IMR-90 (cell line): ENCODE measurements at regions not wholly inside any gene's neighbourhood (a gene's known extent, or its start where the extent isn't known, plus 50 kb on each side); places are given as distances from the start of the nearest gene placed in this dataset.

ENCODE experiments used
- ATAC-seq: fragments of 200-7000 bp; cut with Tn5 transposase; 2 replicates; pipeline ENCODE4 v1.9.1; 2020; ENCODE audit warnings: low read depth, mild to moderate bottlenecking, moderate library complexity
- BruUV-seq: library from RNA; stranded (reverse); fragments of 400-500 nt; replicated peaks from 2 replicates; lab custom pipeline; 2021; lab: Mats Ljungman, UMichigan
- CTCF ChIA-PET: fragments of 300-600 bp; formaldehyde crosslinking; extraction: SDS; loops from one replicate; lab custom pipeline; 2021; ENCODE audit warnings: antibody characterized with exemption; lab: Yijun Ruan, JAX
- POLR2A ChIA-PET: fragments of 300-600 bp; sonication (Branson Sonifier 250); formaldehyde crosslinking; loops from one replicate; lab custom pipeline; 2022; ENCODE audit warnings: antibody characterized with exemption; ENCODE audit not compliant: unreplicated experiment; lab: Charles Lee
- DNase-seq: peaks from one replicate; pipeline ENCODE4 v3.0.0; 2013
- H2AFZ ChIP-seq: replicated peaks from 2 replicates; pipeline ENCODE3; 2013; ENCODE audit warnings: low read length, mild to moderate bottlenecking; ENCODE audit not compliant: poor library complexity
- H2AK5ac ChIP-seq: 2 replicates; pipeline ENCODE4 v1.6.1; 2013; ENCODE audit warnings: low read depth, low read length, inconsistent platforms
- H2AK9ac ChIP-seq: replicated peaks from 2 replicates; pipeline ENCODE3; 2013; ENCODE audit warnings: mild to moderate bottlenecking, low read depth, low read length, moderate library complexity; ENCODE audit not compliant: poor library complexity
- H2BK120ac ChIP-seq: 2 replicates; pipeline ENCODE4 v1.6.1; 2013; ENCODE audit warnings: low read depth, low read length, inconsistent platforms
- H2BK15ac ChIP-seq: 3 replicates; pipeline ENCODE4 v1.6.1; 2013; ENCODE audit warnings: low read depth, low read length, inconsistent platforms
- H2BK20ac ChIP-seq: 2 replicates; pipeline ENCODE4 v1.6.1; 2013; ENCODE audit warnings: low read depth, mild to moderate bottlenecking, inconsistent platforms, low read length, moderate library complexity
- H2BK5ac ChIP-seq: 2 replicates; pipeline ENCODE4 v1.6.1; 2013; ENCODE audit warnings: mild to moderate bottlenecking, low read depth, low read length, inconsistent platforms; ENCODE audit not compliant: poor library complexity, severe bottlenecking
- H3K14ac ChIP-seq: replicated peaks from 2 replicates; pipeline ENCODE4 v1.6.1; 2013; ENCODE audit warnings: low read depth, low read length, inconsistent platforms
- H3K18ac ChIP-seq: 2 replicates; pipeline ENCODE4 v1.6.1; 2013; ENCODE audit warnings: low read depth, low read length, control low read depth
- H3K23ac ChIP-seq: 2 replicates; pipeline ENCODE4 v1.6.1; 2013; ENCODE audit warnings: low read depth, low read length, inconsistent platforms
- H3K27ac ChIP-seq: 2 replicates; pipeline ENCODE4 v1.5.1; 2013; ENCODE audit warnings: mild to moderate bottlenecking, control low read depth, low read length; ENCODE audit not compliant: insufficient read depth
- H3K27me3 ChIP-seq: 2 replicates; pipeline ENCODE4 v1.6.1; 2013; ENCODE audit warnings: low read length; ENCODE audit not compliant: control insufficient read depth, insufficient read depth
- H3K36me3 ChIP-seq: 2 replicates; pipeline ENCODE4 v1.6.1; 2013; ENCODE audit warnings: low read length, mixed read lengths; ENCODE audit not compliant: control insufficient read depth, insufficient read depth
- H3K4ac ChIP-seq: 2 replicates; pipeline ENCODE4 v1.6.1; 2013; ENCODE audit warnings: low read depth, low read length, inconsistent platforms
- H3K4me1 ChIP-seq: 2 replicates; pipeline ENCODE4 v1.6.1; 2013; ENCODE audit warnings: low read length, mixed read lengths; ENCODE audit not compliant: control insufficient read depth, insufficient read depth
- H3K4me2 ChIP-seq: 2 replicates; pipeline ENCODE4 v1.6.1; 2013; ENCODE audit warnings: low read depth, mild to moderate bottlenecking, control low read depth, low read length, moderate library complexity
- H3K4me3 ChIP-seq: 2 replicates; pipeline ENCODE4 v1.5.1; 2013; ENCODE audit warnings: low read depth, mild to moderate bottlenecking, control low read depth, low read length, moderate library complexity; ENCODE audit not compliant: insufficient read depth
- H3K56ac ChIP-seq: 2 replicates; pipeline ENCODE4 v1.6.1; 2013; ENCODE audit warnings: low read length, inconsistent platforms; ENCODE audit not compliant: insufficient read depth; ENCODE audit errors: extremely low read depth
- H3K79me1 ChIP-seq, 2 experiments: 2 replicates each; pipeline ENCODE4 v1.6.1; 2013; ENCODE audit warnings: low read length in 2 of 2, inconsistent platforms in 1 of 2, low read depth in 1 of 2
- H3K9ac ChIP-seq: 2 replicates; pipeline ENCODE4 v1.6.1; 2013; ENCODE audit warnings: low read depth, low read length, control low read depth
- H3K9me1 ChIP-seq: 2 replicates; pipeline ENCODE4 v1.6.1; 2013; ENCODE audit warnings: low read length, inconsistent platforms; ENCODE audit not compliant: insufficient read depth
- H3K9me3 ChIP-seq: 2 replicates; pipeline ENCODE4 v1.6.1; 2013; ENCODE audit warnings: low read length; ENCODE audit not compliant: control insufficient read depth, insufficient read depth
- H4K20me1 ChIP-seq: 2 replicates; pipeline ENCODE4 v1.6.1; 2013; ENCODE audit warnings: low read length, inconsistent platforms; ENCODE audit not compliant: insufficient read depth
- H4K5ac ChIP-seq: 2 replicates; pipeline ENCODE4 v1.6.1; 2013; ENCODE audit warnings: mild to moderate bottlenecking, low read depth, low read length, control low read depth
- H4K8ac ChIP-seq, 2 experiments: 2 replicates each; pipeline ENCODE4 v1.6.1; 2013; ENCODE audit warnings: low read depth in 2 of 2, low read length in 2 of 2, control low read depth in 1 of 2, inconsistent platforms in 1 of 2
- H4K91ac ChIP-seq: 2 replicates; pipeline ENCODE4 v1.6.1; 2013; ENCODE audit warnings: low read depth, low read length, inconsistent platforms; ENCODE audit not compliant: insufficient read depth
- BHLHE40 ChIP-seq: fragments of 150-350 bp; IDR thresholded peaks from 2 replicates; pipeline ENCODE4 v1.6.1; 2016; ENCODE audit warnings: mild to moderate bottlenecking, low read depth, low read length
- CEBPB ChIP-seq: IDR thresholded peaks from 2 replicates; pipeline ENCODE4 v1.6.1; 2012; ENCODE audit warnings: low read depth, low read length, improper control_type of control experiment
- CHD1 ChIP-seq: IDR thresholded peaks from 2 replicates; pipeline ENCODE4 v1.6.1; 2012; ENCODE audit warnings: low read depth, low read length, improper control_type of control experiment
- FOS ChIP-seq: fragments of 150-350 bp; IDR thresholded peaks from 2 replicates; pipeline ENCODE4 v1.6.1; 2016; ENCODE audit warnings: low read depth, low read length
- MAFK ChIP-seq: IDR thresholded peaks from 2 replicates; pipeline ENCODE4 v1.6.1; 2012; ENCODE audit warnings: low read depth, low read length, improper control_type of control experiment
- MAZ ChIP-seq: IDR thresholded peaks from 2 replicates; pipeline ENCODE4 v1.6.1; 2012; ENCODE audit warnings: low read depth, mild to moderate bottlenecking, low read length, improper control_type of control experiment, moderate library complexity, borderline replicate concordance
- MXI1 ChIP-seq: IDR thresholded peaks from 2 replicates; pipeline ENCODE4 v1.6.1; 2012; ENCODE audit warnings: low read depth, mild to moderate bottlenecking, low read length, moderate library complexity, borderline replicate concordance
- NFE2L2 ChIP-seq: fragments of 150-350 bp; IDR thresholded peaks from 2 replicates; pipeline ENCODE4 v1.6.1; 2016; ENCODE audit warnings: low read depth, mild to moderate bottlenecking, low read length
- POLR2A ChIP-seq: IDR thresholded peaks from 2 replicates; pipeline ENCODE4 v1.6.1; 2012; ENCODE audit warnings: mild to moderate bottlenecking, low read depth, low read length
- RAD21 ChIP-seq: IDR thresholded peaks from 2 replicates; pipeline ENCODE4 v1.6.1; 2012; ENCODE audit warnings: low read length, improper control_type of control experiment
- RCOR1 ChIP-seq: IDR thresholded peaks from 2 replicates; pipeline ENCODE4 v1.6.1; 2012; ENCODE audit warnings: mild to moderate bottlenecking, low read length, improper control_type of control experiment; ENCODE audit not compliant: insufficient replicate concordance
- RFX5 ChIP-seq: IDR thresholded peaks from 2 replicates; pipeline ENCODE4 v1.8.0; 2012; ENCODE audit warnings: low read depth, mild to moderate bottlenecking, low read length, moderate library complexity
- SMC3 ChIP-seq: fragments of 150-350 bp; IDR thresholded peaks from 2 replicates; pipeline ENCODE4 v1.6.1; 2016; ENCODE audit warnings: low read depth, mild to moderate bottlenecking, antibody characterized with exemption, low read length, moderate library complexity
- WGBS, 2 experiments: methylation state at CpG; one replicate each; pipeline versions ENCODE4 v1.1.5 to v1.1.7; 2013; ENCODE audit warnings: missing lambda C conversion rate in 2 of 2; ENCODE audit not compliant: insufficient read length in 1 of 2; ENCODE audit errors: extremely low coverage in 2 of 2; 5-methylcytosine and 5-hydroxymethylcytosine counted together
- dilution Hi-C: fragments of 300-500 bp; cut with HindIII; formaldehyde crosslinking; loops from one replicate; pipeline ENCODE4 v1.14.3; 2018; ENCODE audit warnings: low sequenced_read_pairs; ENCODE audit not compliant: unreplicated experiment
- in situ Hi-C: fragments of 300-500 bp; cut with MboI; formaldehyde crosslinking; loops from 3 replicates; pipeline ENCODE4 v1.14.3; 2019; ENCODE audit warnings: low sequenced_read_pairs, inconsistent platforms, mixed read lengths
- intact Hi-C: fragments of 100-400 bp; cut with micrococcal nuclease; formaldehyde crosslinking; loops from 2 replicates; pipeline ENCODE4 v1.10.0; 2022
- TF ChIP-seq, protein P1 (sequence below): fragments of 150-350 bp; IDR thresholded peaks from 2 replicates; pipeline ENCODE4 v1.6.1; 2017; ENCODE audit warnings: mild to moderate bottlenecking, antibody characterized with exemption, low read length, low read depth
- TF ChIP-seq, protein P2 (sequence below): conservative IDR thresholded peaks from 2 replicates; pipeline ENCODE4 v1.5.1; 2012; ENCODE audit warnings: mild to moderate bottlenecking, low read depth, low read length, improper control_type of control experiment
- TF ChIP-seq, protein P3 (sequence below): fragments of 150-350 bp; IDR thresholded peaks from 2 replicates; pipeline ENCODE4 v1.6.1; 2016; ENCODE audit warnings: low read depth, mild to moderate bottlenecking, low read length, moderate library complexity, borderline replicate concordance

DNA sequence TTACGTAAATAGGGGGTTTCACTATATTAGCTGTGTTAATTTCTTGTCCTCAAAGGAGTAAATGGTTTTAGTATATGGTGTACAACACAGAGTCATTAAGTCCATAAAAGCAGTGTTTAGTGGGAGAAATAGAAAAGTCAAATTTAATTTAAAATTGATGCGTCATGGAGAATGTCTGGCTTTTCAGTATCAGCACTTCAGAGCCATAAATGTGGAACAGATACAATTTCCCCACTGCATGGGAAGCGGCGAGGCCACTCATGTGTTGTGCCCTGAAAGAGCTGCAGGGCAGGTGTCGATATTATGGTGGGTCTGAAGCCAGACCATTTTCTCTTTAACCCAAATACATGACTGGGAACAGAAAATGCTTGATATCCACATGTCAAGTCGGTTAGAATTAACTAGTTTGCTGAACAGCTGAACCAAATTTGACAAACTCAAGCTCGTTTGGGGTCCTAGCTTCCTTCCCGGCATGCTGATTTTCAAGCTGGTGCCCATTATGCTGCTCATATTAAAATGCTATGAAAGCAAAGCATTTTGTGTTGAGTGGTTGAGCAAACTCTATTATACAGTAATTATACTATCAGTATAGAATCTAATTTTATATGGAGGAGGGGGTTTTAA is 364.6 kb upstream of the TBL1XR1 start:
- Histone ChIP-seq H4K5ac (no peak overlapping the region), H2BK5ac (no peak overlapping the region), H3K4me2 (no peak overlapping the region), H4K91ac (no peak overlapping the region), H2BK15ac (no peak overlapping the region), H3K9me3 (no peaks in the 10 kb centered on the region), H3K56ac (no peak overlapping the region), H3K79me1 (no peaks in the 10 kb centered on the region), H2AFZ (no peak overlapping the region), H3K27ac (no peak overlapping the region), H2BK120ac (no peak overlapping the region), H3K9ac (no peak overlapping the region), H3K4me1 (no peaks in the 10 kb centered on the region), H4K8ac (no peak overlapping the region), H3K36me3 (no peaks in the 10 kb centered on the region), H3K9me1 (no peaks in the 10 kb centered on the region), H2AK5ac (no peak overlapping the region), H3K23ac (no peak overlapping the region), H2BK20ac (no peak overlapping the region), H3K14ac (no peak overlapping the region), H3K27me3 (no peaks in the 10 kb centered on the region), H3K18ac (no peak overlapping the region), H3K4me3 (no peak overlapping the region), H4K20me1 (no peaks in the 10 kb centered on the region), H2AK9ac (no peak overlapping the region), H3K4ac (no peak overlapping the region)
- in situ Hi-C loops = no loop called here
- BruUV-seq = no TSS peak
- intact Hi-C loops = no loop called here
- CTCF ChIA-PET = no interaction called here
- POLR2A ChIA-PET = no interaction called here
- dilution Hi-C loops = no loop called here
- no peak for TF ChIP-seq BHLHE40
- no peak for TF ChIP-seq POLR2A
- no peak for TF ChIP-seq RAD21
- TF ChIP-seq RCOR1 = no peak
- TF ChIP-seq FOS = no peak
- no peak for TF ChIP-seq MXI1
- TF ChIP-seq CEBPB = no peak
- TF ChIP-seq, protein P1, sequence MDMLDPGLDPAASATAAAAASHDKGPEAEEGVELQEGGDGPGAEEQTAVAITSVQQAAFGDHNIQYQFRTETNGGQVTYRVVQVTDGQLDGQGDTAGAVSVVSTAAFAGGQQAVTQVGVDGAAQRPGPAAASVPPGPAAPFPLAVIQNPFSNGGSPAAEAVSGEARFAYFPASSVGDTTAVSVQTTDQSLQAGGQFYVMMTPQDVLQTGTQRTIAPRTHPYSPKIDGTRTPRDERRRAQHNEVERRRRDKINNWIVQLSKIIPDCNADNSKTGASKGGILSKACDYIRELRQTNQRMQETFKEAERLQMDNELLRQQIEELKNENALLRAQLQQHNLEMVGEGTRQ = no peak
- no peak for TF ChIP-seq NFE2L2
- TF ChIP-seq, protein P2, sequence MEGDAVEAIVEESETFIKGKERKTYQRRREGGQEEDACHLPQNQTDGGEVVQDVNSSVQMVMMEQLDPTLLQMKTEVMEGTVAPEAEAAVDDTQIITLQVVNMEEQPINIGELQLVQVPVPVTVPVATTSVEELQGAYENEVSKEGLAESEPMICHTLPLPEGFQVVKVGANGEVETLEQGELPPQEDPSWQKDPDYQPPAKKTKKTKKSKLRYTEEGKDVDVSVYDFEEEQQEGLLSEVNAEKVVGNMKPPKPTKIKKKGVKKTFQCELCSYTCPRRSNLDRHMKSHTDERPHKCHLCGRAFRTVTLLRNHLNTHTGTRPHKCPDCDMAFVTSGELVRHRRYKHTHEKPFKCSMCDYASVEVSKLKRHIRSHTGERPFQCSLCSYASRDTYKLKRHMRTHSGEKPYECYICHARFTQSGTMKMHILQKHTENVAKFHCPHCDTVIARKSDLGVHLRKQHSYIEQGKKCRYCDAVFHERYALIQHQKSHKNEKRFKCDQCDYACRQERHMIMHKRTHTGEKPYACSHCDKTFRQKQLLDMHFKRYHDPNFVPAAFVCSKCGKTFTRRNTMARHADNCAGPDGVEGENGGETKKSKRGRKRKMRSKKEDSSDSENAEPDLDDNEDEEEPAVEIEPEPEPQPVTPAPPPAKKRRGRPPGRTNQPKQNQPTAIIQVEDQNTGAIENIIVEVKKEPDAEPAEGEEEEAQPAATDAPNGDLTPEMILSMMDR = no peak
- no peak for TF ChIP-seq SMC3
- no peak for TF ChIP-seq MAFK
- TF ChIP-seq, protein P3, sequence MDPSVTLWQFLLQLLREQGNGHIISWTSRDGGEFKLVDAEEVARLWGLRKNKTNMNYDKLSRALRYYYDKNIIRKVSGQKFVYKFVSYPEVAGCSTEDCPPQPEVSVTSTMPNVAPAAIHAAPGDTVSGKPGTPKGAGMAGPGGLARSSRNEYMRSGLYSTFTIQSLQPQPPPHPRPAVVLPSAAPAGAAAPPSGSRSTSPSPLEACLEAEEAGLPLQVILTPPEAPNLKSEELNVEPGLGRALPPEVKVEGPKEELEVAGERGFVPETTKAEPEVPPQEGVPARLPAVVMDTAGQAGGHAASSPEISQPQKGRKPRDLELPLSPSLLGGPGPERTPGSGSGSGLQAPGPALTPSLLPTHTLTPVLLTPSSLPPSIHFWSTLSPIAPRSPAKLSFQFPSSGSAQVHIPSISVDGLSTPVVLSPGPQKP = no peak
- no peak for TF ChIP-seq CHD1
- TF ChIP-seq MAZ = no peak
- no peak for TF ChIP-seq RFX5
- no CpG with 5 or more reads among the region's 8 CpGs for WGBS, 2 experiments
- DNase-seq (no peak), ATAC-seq (no peak)
